H1 (cell line): ENCODE measurements at regions not wholly inside any gene's neighbourhood (a gene's known extent, or its start where the extent isn't known, plus 50 kb on each side); places are given as distances from the start of the nearest gene placed in this dataset.

ENCODE experiments used
- CTCF ChIA-PET: fragments of 300-600 bp; sonication (Branson Sonifier 250); formaldehyde crosslinking; loops from one replicate; lab custom pipeline; 2021; ENCODE audit not compliant: partially characterized antibody; lab: Charles Lee
- POLR2A ChIA-PET: fragments of 300-600 bp; sonication (Branson Sonifier 250); formaldehyde crosslinking; loops from one replicate; lab custom pipeline; 2021; ENCODE audit warnings: inconsistent platforms; ENCODE audit not compliant: partially characterized antibody; lab: Charles Lee
- DNase-seq, 2 experiments: peaks; one replicate each; pipeline versions ENCODE4 v3.0.0 to v3.0.0-alpha.2; 2010 to 2022; ENCODE audit warnings: low spot score in 2 of 2, low read depth in 1 of 2, mixed read lengths in 1 of 2
- FAIRE-seq: peaks from 2 replicates; lab custom pipeline; 2011; peaks lifted over from hg19 to GRCh38; lab: Jason Lieb, UNC
- H2AFZ ChIP-seq: 2 replicates; pipeline ENCODE4 v1.8.1; 2012; ENCODE audit warnings: low read length, inconsistent platforms
- H2AK5ac ChIP-seq: 2 replicates; pipeline ENCODE4 v1.6.1; 2013; ENCODE audit warnings: low read depth, low read length
- H2BK120ac ChIP-seq: replicated peaks from 2 replicates; pipeline ENCODE3; 2013; ENCODE audit warnings: low read depth, low read length, inconsistent platforms
- H2BK12ac ChIP-seq: 2 replicates; pipeline ENCODE4 v1.6.1; 2013; ENCODE audit warnings: low read depth, low read length
- H2BK15ac ChIP-seq: 2 replicates; pipeline ENCODE4 v1.6.1; 2013; ENCODE audit warnings: low read length
- H2BK20ac ChIP-seq: 2 replicates; pipeline ENCODE4 v1.6.1; 2013; ENCODE audit warnings: low read length
- H2BK5ac ChIP-seq: 2 replicates; pipeline ENCODE4 v1.6.1; 2013; ENCODE audit warnings: low read depth, low read length
- H3K14ac ChIP-seq: 2 replicates; pipeline ENCODE4 v1.6.1; 2013; ENCODE audit warnings: inconsistent platforms; ENCODE audit not compliant: insufficient read length
- H3K18ac ChIP-seq: 2 replicates; pipeline ENCODE4 v1.6.1; 2013; ENCODE audit warnings: low read length; ENCODE audit errors: extremely low read depth
- H3K23ac ChIP-seq: 2 replicates; pipeline ENCODE4 v1.6.1; 2013; ENCODE audit warnings: inconsistent platforms; ENCODE audit not compliant: insufficient read length
- H3K23me2 ChIP-seq: 2 replicates; pipeline ENCODE4 v1.6.1; 2013; ENCODE audit warnings: low read depth, low read length
- H3K27ac ChIP-seq: 2 replicates; pipeline ENCODE4 v1.6.1; 2011; ENCODE audit warnings: low read depth, low read length, inconsistent platforms
- H3K27me3 ChIP-seq, 4 experiments: replicated peaks in 1 of 4; 1 replicate in 1 of 4; 2 replicates in 3 of 4; pipeline versions ENCODE4 v1.6.1 to v1.8.1; 2011 to 2013; ENCODE audit warnings: low read length in 3 of 4, mild to moderate bottlenecking in 3 of 4, inconsistent platforms in 2 of 4, mixed read lengths in 2 of 4, moderate library complexity in 1 of 4; ENCODE audit not compliant: control insufficient read depth in 3 of 4, insufficient read depth in 3 of 4; ENCODE audit errors: extremely low read depth in 1 of 4
- H3K36me3 ChIP-seq, 4 experiments: 2 replicates each; pipeline versions ENCODE4 v1.6.1 to v1.8.1; 2011 to 2013; ENCODE audit warnings: mild to moderate bottlenecking in 4 of 4, low read length in 3 of 4, moderate library complexity in 2 of 4, control low read depth in 1 of 4, inconsistent platforms in 1 of 4; ENCODE audit not compliant: insufficient read depth in 4 of 4, control insufficient read depth in 2 of 4
- H3K4ac ChIP-seq: replicated peaks from 2 replicates; pipeline ENCODE3; 2013; ENCODE audit warnings: low read length, low read depth, mixed read lengths, inconsistent platforms; ENCODE audit not compliant: insufficient read length
- H3K4me1 ChIP-seq, 4 experiments: replicated peaks in 1 of 4; 1 replicate in 1 of 4; 2 replicates in 3 of 4; pipeline versions ENCODE4 v1.6.1 to v1.8.1; 2011 to 2013; ENCODE audit warnings: low read length in 3 of 4, inconsistent platforms in 2 of 4, mixed read lengths in 1 of 4; ENCODE audit not compliant: insufficient read depth in 4 of 4, control insufficient read depth in 3 of 4
- H3K4me2 ChIP-seq, 2 experiments: 2 replicates each; pipeline versions ENCODE4 v1.6.1 to v1.8.1; 2011 to 2013; ENCODE audit warnings: low read depth in 2 of 2, low read length in 2 of 2, control low read depth in 1 of 2, inconsistent platforms in 1 of 2, mild to moderate bottlenecking in 1 of 2; ENCODE audit not compliant: insufficient read depth in 1 of 2
- H3K4me3 ChIP-seq, 4 experiments: fragments of 200-600, 300-600 bp in 1 of 4; sonication (generic), shearing (Covaris generic), sonication (Bioruptor Twin) in 1 of 4; 2 replicates each; pipeline versions ENCODE4 v1.5.1 to v1.8.1; 2011 to 2016; ENCODE audit warnings: low read length in 4 of 4, low read depth in 3 of 4, control low read depth in 2 of 4, inconsistent platforms in 2 of 4, mild to moderate bottlenecking in 2 of 4, mixed read lengths in 1 of 4, moderate library complexity in 1 of 4; ENCODE audit not compliant: insufficient read depth in 2 of 4; ENCODE audit errors: extremely low read depth in 1 of 4
- H3K56ac ChIP-seq: replicated peaks from 2 replicates; pipeline ENCODE3; 2013; ENCODE audit warnings: low read depth, mild to moderate bottlenecking, mixed read lengths, low read length, inconsistent platforms; ENCODE audit not compliant: insufficient read length
- H3K79me1 ChIP-seq: 2 replicates; pipeline ENCODE4 v1.6.1; 2013; ENCODE audit warnings: low read depth, low read length, control low read depth
- H3K79me2 ChIP-seq, 2 experiments: 2 replicates each; pipeline versions ENCODE4 v1.6.1 to v1.8.1; 2012 to 2013; ENCODE audit warnings: low read length in 2 of 2, mild to moderate bottlenecking in 2 of 2, inconsistent platforms in 1 of 2; ENCODE audit not compliant: insufficient read depth in 2 of 2, control insufficient read depth in 1 of 2
- H3K9ac ChIP-seq, 4 experiments: replicated peaks in 1 of 4; 1 replicate in 1 of 4; 2 replicates in 3 of 4; pipeline versions ENCODE4 v1.6.1 to v1.8.1; 2011 to 2013; ENCODE audit warnings: low read depth in 3 of 4, low read length in 3 of 4, control low read depth in 2 of 4, mild to moderate bottlenecking in 2 of 4, moderate library complexity in 2 of 4, inconsistent platforms in 1 of 4; ENCODE audit errors: extremely low read depth in 1 of 4
- H3K9me3 ChIP-seq, 2 experiments: 2 replicates each; pipeline versions ENCODE4 v1.6.1 to v1.8.1; 2012 to 2013; ENCODE audit warnings: mild to moderate bottlenecking in 2 of 2, moderate library complexity in 2 of 2, control low read depth in 1 of 2, inconsistent platforms in 1 of 2, low read depth in 1 of 2, low read length in 1 of 2, mixed read lengths in 1 of 2; ENCODE audit not compliant: insufficient read depth in 2 of 2
- H4K20me1 ChIP-seq, 2 experiments: replicated peaks in 1 of 2; 2 replicates each; pipeline versions ENCODE3 to v1.8.1; 2011 to 2013; ENCODE audit warnings: inconsistent platforms in 2 of 2, low read length in 2 of 2, mild to moderate bottlenecking in 1 of 2; ENCODE audit not compliant: insufficient read depth in 2 of 2, control insufficient read depth in 1 of 2
- H4K5ac ChIP-seq: 2 replicates; pipeline ENCODE4 v1.6.1; 2013; ENCODE audit warnings: low read length, low read depth, mixed read lengths, inconsistent platforms; ENCODE audit not compliant: insufficient read length
- H4K8ac ChIP-seq: 2 replicates; pipeline ENCODE4 v1.8.0; 2013; ENCODE audit warnings: mild to moderate bottlenecking, moderate library complexity, low read length, inconsistent platforms; ENCODE audit not compliant: insufficient read depth; ENCODE audit errors: extremely low read depth
- H4K91ac ChIP-seq: replicated peaks from 2 replicates; pipeline ENCODE3; 2013; ENCODE audit warnings: low read length, mixed read lengths, inconsistent platforms; ENCODE audit not compliant: insufficient read length
- BRCA1 ChIP-seq: IDR thresholded peaks from 2 replicates; pipeline ENCODE4 v1.6.1; 2012; ENCODE audit warnings: low read depth, low read length, improper control_type of control experiment
- CBX8 ChIP-seq: fragments of 300-800, 300-1000 bp; sonication (generic); IDR thresholded peaks from 2 replicates; pipeline ENCODE4 v1.7.1; 2016; ENCODE audit warnings: low read depth, low read length, borderline replicate concordance
- CHD2 ChIP-seq: IDR thresholded peaks from 2 replicates; pipeline ENCODE4 v1.6.1; 2012; ENCODE audit warnings: low read length, improper control_type of control experiment
- CTBP2 ChIP-seq: IDR thresholded peaks from 2 replicates; pipeline ENCODE4 v1.7.0; 2011; ENCODE audit warnings: borderline replicate concordance, mild to moderate bottlenecking, moderate library complexity, mixed read lengths, low read length; ENCODE audit not compliant: insufficient read depth, insufficient read length
- SAP30 ChIP-seq: fragments of 300-600 bp; sonication (generic); IDR thresholded peaks from 2 replicates; pipeline ENCODE4 v1.7.1; 2012; ENCODE audit warnings: low read length, moderate library complexity, mild to moderate bottlenecking, inconsistent platforms; ENCODE audit not compliant: insufficient read depth, insufficient replicate concordance
- SIX5 ChIP-seq: IDR thresholded peaks from 2 replicates; pipeline ENCODE4 v1.6.1; 2011; ENCODE audit warnings: mild to moderate bottlenecking, low read depth, low read length
- SP4 ChIP-seq: IDR thresholded peaks from 2 replicates; pipeline ENCODE4 v1.6.1; 2012; ENCODE audit warnings: low read length, inconsistent platforms
- SRF ChIP-seq: IDR thresholded peaks from 2 replicates; pipeline ENCODE4 v1.6.1; 2011; ENCODE audit warnings: mild to moderate bottlenecking, low read depth, low read length, moderate library complexity
- TEAD4 ChIP-seq: IDR thresholded peaks from 2 replicates; pipeline ENCODE4 v1.6.1; 2012; ENCODE audit warnings: low read depth, low read length, inconsistent platforms, mixed read lengths
- WGBS, 2 experiments: shearing (Covaris generic) in 1 of 2; methylation state at CpG; one replicate each; pipeline versions ENCODE4 v1.1.6 to v1.1.7; 2013 to 2015; ENCODE audit warnings: low lambda C conversion rate in 2 of 2, mixed read lengths in 2 of 2, inconsistent platforms in 1 of 2, low coverage in 1 of 2, missing lambda C conversion rate in 1 of 2; ENCODE audit not compliant: insufficient replicate concordance in 2 of 2, insufficient coverage in 1 of 2, insufficient read length in 1 of 2; ENCODE audit errors: extremely low coverage in 1 of 2, missing lambda C conversion rate in 1 of 2; 5-methylcytosine and 5-hydroxymethylcytosine counted together
- TF ChIP-seq, protein P1 (sequence below), 3 experiments: IDR thresholded peaks; 1 replicate in 2 of 3; 2 replicates in 1 of 3; pipeline versions ENCODE4 v1.5.1 to v1.6.1; 2011; ENCODE audit warnings: low read length in 3 of 3, mild to moderate bottlenecking in 3 of 3, inconsistent platforms in 2 of 3, low read depth in 1 of 3, moderate library complexity in 1 of 3; ENCODE audit not compliant: insufficient read depth in 1 of 3; ENCODE audit errors: control extremely low read depth in 1 of 3
- TF ChIP-seq, protein P2 (sequence below): IDR thresholded peaks from 2 replicates; pipeline ENCODE4 v1.6.1; 2011; ENCODE audit warnings: low read depth, mild to moderate bottlenecking, low read length; ENCODE audit not compliant: insufficient read depth
- TF ChIP-seq, protein P3 (sequence below): IDR thresholded peaks from 2 replicates; pipeline ENCODE4 v1.6.1; 2012; ENCODE audit warnings: inconsistent platforms

DNA sequence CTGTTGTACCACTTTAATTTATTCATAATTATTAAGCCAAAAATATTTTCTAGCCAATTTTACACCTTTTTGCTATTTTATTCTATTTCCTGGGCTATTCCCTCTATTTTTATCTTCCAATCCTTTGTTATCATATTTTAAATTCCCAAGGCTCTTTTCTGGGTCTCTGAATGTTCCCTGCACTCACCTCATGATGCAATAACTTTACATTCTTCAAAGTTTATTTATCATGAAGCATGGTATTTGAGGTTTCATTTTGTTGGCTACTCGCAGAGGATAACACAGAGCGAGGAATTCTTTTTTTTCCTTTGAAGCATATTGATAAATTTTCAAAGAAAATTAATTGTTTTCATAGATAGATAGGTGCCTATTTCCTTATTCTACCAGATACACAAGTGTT lies 489.8 kb upstream of the TMPRSS15 start:
- H3K56ac ChIP-seq: no peak overlapping the region
- no peaks in the 10 kb centered on the region for H3K4me1 ChIP-seq
- FAIRE-seq (no peak), DNase-seq (no peak)
- H3K18ac ChIP-seq: no peak overlapping the region
- no peak overlapping the region for H4K5ac ChIP-seq
- H4K20me1 ChIP-seq: no peaks in the 10 kb centered on the region
- H2BK5ac ChIP-seq: no peak overlapping the region
- H3K4me3 ChIP-seq: no peak overlapping the region
- no peaks in the 10 kb centered on the region for H3K79me1 ChIP-seq
- ChIA-PET POLR2A (no interaction called here), CTCF (no interaction called here)
- H3K23me2 ChIP-seq: no peaks in the 10 kb centered on the region
- H3K79me2 ChIP-seq: no peaks in the 10 kb centered on the region
- no peaks in the 10 kb centered on the region for H3K9me3 ChIP-seq
- no peak overlapping the region for H2AK5ac ChIP-seq
- H2BK120ac ChIP-seq: no peak overlapping the region
- no peak overlapping the region for H3K9ac ChIP-seq
- no peak overlapping the region for H3K23ac ChIP-seq
- H2BK20ac ChIP-seq: no peak overlapping the region
- H4K8ac ChIP-seq: no peak overlapping the region
- H3K27ac ChIP-seq: no peak overlapping the region
- H3K27me3 ChIP-seq: no peaks in the 10 kb centered on the region
- 85% methylated on average over 2 of the region's 2 CpGs; no CpG with 5 or more reads in 1 of the 2 experiments for WGBS, 2 experiments
- no peaks in the 10 kb centered on the region for H3K36me3 ChIP-seq
- no peak overlapping the region for H2BK12ac ChIP-seq
- no peak overlapping the region for H3K14ac ChIP-seq
- H4K91ac ChIP-seq: no peak overlapping the region
- no peak overlapping the region for H2AFZ ChIP-seq
- no peak overlapping the region for H3K4me2 ChIP-seq
- no peak overlapping the region for H2BK15ac ChIP-seq
- no peak overlapping the region for H3K4ac ChIP-seq
- TF ChIP-seq, protein P1, sequence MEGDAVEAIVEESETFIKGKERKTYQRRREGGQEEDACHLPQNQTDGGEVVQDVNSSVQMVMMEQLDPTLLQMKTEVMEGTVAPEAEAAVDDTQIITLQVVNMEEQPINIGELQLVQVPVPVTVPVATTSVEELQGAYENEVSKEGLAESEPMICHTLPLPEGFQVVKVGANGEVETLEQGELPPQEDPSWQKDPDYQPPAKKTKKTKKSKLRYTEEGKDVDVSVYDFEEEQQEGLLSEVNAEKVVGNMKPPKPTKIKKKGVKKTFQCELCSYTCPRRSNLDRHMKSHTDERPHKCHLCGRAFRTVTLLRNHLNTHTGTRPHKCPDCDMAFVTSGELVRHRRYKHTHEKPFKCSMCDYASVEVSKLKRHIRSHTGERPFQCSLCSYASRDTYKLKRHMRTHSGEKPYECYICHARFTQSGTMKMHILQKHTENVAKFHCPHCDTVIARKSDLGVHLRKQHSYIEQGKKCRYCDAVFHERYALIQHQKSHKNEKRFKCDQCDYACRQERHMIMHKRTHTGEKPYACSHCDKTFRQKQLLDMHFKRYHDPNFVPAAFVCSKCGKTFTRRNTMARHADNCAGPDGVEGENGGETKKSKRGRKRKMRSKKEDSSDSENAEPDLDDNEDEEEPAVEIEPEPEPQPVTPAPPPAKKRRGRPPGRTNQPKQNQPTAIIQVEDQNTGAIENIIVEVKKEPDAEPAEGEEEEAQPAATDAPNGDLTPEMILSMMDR (IDR thresholded peaks at IDR 0.05; ENCODE audit: control extremely low read depth in 1 of 3, insufficient read depth in 1 of 3, low read depth in 1 of 3, low read length in 3 of 3): no peak
- TF ChIP-seq SAP30: no peak
- no peak for TF ChIP-seq CHD2
- TF ChIP-seq SRF: no peak
- TF ChIP-seq SP4: no peak
- TF ChIP-seq, protein P2, sequence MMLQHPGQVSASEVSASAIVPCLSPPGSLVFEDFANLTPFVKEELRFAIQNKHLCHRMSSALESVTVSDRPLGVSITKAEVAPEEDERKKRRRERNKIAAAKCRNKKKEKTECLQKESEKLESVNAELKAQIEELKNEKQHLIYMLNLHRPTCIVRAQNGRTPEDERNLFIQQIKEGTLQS: no peak
- TF ChIP-seq, protein P3, sequence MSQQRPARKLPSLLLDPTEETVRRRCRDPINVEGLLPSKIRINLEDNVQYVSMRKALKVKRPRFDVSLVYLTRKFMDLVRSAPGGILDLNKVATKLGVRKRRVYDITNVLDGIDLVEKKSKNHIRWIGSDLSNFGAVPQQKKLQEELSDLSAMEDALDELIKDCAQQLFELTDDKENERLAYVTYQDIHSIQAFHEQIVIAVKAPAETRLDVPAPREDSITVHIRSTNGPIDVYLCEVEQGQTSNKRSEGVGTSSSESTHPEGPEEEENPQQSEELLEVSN: no peak
- no peak for TF ChIP-seq CTBP2
- no peak for TF ChIP-seq BRCA1
- no peak for TF ChIP-seq SIX5
- no peak for TF ChIP-seq CBX8
- no peak for TF ChIP-seq TEAD4
